ENCODE measurements at regions not wholly inside any gene's neighbourhood (a gene's known extent, or its start where the extent isn't known, plus 50 kb on each side); places are given as distances from the start of the nearest gene placed in this dataset.
"Not testable (repeated sequence)": the region's sequence is repeated elsewhere in the genome, so short reads cannot be mapped to it uniquely, and the experiment has no call there.

GRCh38 chr3:6657591-6657990 lies 203.3 kb upstream of the GRM7 start:
- DNase-seq, result no peak

GRCh38 chr3:6667354-6667753 lies 193.6 kb upstream of the GRM7 start:
- DNase-seq, result no peak

- no peak for DNase-seq
Observed at GRCh38 chr3:6671363-6671762, 189.6 kb upstream of the GRM7 start.

GRCh38 chr3:6679510-6679909 lies 181.4 kb upstream of the GRM7 start:
- DNase-seq, result no peak

- DNase-seq, result no peak
Observed at GRCh38 chr3:6680119-6680806, 180.7 kb upstream of the GRM7 start.

GRCh38 chr3:6697285-6697684 lies 163.6 kb upstream of the GRM7 start:
- DNase-seq, result no peak

GRCh38 chr3:6697722-6698121 lies 163.2 kb upstream of the GRM7 start:
- DNase-seq, result no peak

GRCh38 chr3:6704817-6705216 lies 156.1 kb upstream of the GRM7 start:
- not testable (repeated sequence) for DNase-seq

GRCh38 chr3:6706777-6707176 lies 154.1 kb upstream of the GRM7 start:
- DNase-seq, result no peak

- no peak for DNase-seq
Observed at GRCh38 chr3:6709178-6709577, 151.7 kb upstream of the GRM7 start.

GRCh38 chr3:6714962-6715361 lies 146.0 kb upstream of the GRM7 start:
- no peak for DNase-seq

GRCh38 chr3:6716420-6716819 lies 144.5 kb upstream of the GRM7 start:
- DNase-seq, result no peak

- DNase-seq, result no peak
Observed at GRCh38 chr3:6717026-6717943, 143.6 kb upstream of the GRM7 start.

- no peak for DNase-seq
Observed at GRCh38 chr3:6719999-6720398, 140.9 kb upstream of the GRM7 start.

- DNase-seq, result no peak
Observed at GRCh38 chr3:6721491-6721890, 139.4 kb upstream of the GRM7 start.

- DNase-seq, result no peak
Observed at GRCh38 chr3:6723205-6723604, 137.7 kb upstream of the GRM7 start.

- no peak for DNase-seq
Observed at GRCh38 chr3:6726811-6727210, 134.1 kb upstream of the GRM7 start.

- no peak for DNase-seq
Observed at GRCh38 chr3:6732807-6733206, 128.1 kb upstream of the GRM7 start.

- DNase-seq, result no peak
Observed at GRCh38 chr3:6733699-6734394, 127.1 kb upstream of the GRM7 start.

GRCh38 chr3:6734395-6734746 lies 126.5 kb upstream of the GRM7 start:
- no peak for DNase-seq

GRCh38 chr3:6736836-6737629 lies 123.9 kb upstream of the GRM7 start:
- DNase-seq, result no peak

GRCh38 chr3:6737630-6738029 lies 123.3 kb upstream of the GRM7 start:
- DNase-seq, result no peak

- no peak for DNase-seq
Observed at GRCh38 chr3:6739288-6739687, 121.6 kb upstream of the GRM7 start.
